ENCODE measurements at regions not wholly inside any gene's neighbourhood (a gene's known extent, or its start where the extent isn't known, plus 50 kb on each side); places are given as distances from the start of the nearest gene placed in this dataset.
"Not testable (repeated sequence)": the region's sequence is repeated elsewhere in the genome, so short reads cannot be mapped to it uniquely, and the experiment has no call there.

- H2AFZ ChIP-seq (ENCODE audit: low read length): no peak overlapping the region
- H3K4me2 ChIP-seq (ENCODE audit: low read length): no peak overlapping the region
- H3K27me3 ChIP-seq (ENCODE audit: insufficient read depth, low read length): no peaks in the 10 kb centered on the region
- no peak for TF ChIP-seq EZH2 (IDR thresholded peaks at IDR 0.05; ENCODE audit: borderline replicate concordance, low read length)
- TF ChIP-seq, protein P1, sequence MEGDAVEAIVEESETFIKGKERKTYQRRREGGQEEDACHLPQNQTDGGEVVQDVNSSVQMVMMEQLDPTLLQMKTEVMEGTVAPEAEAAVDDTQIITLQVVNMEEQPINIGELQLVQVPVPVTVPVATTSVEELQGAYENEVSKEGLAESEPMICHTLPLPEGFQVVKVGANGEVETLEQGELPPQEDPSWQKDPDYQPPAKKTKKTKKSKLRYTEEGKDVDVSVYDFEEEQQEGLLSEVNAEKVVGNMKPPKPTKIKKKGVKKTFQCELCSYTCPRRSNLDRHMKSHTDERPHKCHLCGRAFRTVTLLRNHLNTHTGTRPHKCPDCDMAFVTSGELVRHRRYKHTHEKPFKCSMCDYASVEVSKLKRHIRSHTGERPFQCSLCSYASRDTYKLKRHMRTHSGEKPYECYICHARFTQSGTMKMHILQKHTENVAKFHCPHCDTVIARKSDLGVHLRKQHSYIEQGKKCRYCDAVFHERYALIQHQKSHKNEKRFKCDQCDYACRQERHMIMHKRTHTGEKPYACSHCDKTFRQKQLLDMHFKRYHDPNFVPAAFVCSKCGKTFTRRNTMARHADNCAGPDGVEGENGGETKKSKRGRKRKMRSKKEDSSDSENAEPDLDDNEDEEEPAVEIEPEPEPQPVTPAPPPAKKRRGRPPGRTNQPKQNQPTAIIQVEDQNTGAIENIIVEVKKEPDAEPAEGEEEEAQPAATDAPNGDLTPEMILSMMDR (IDR thresholded peaks at IDR 0.05; ENCODE audit: low read length): peak; percentile 62
- no peaks in the 10 kb centered on the region for H4K20me1 ChIP-seq (ENCODE audit: insufficient read depth, low read length)
- H3K79me2 ChIP-seq (ENCODE audit: insufficient read depth, low read length): no peaks in the 10 kb centered on the region
- H3K9me2 ChIP-seq (ENCODE audit: low read depth, low read length): no peaks in the 10 kb centered on the region
- no peak overlapping the region for H3K4me3 ChIP-seq (ENCODE audit: low read depth, low read length, poor library complexity, severe bottlenecking)
- no peak overlapping the region for H3K27ac ChIP-seq (ENCODE audit: low read depth, low read length, poor library complexity, severe bottlenecking)
- H3K36me3 ChIP-seq (ENCODE audit: insufficient read depth, low read length): no peaks in the 10 kb centered on the region
- no peaks in the 10 kb centered on the region for H3K9me3 ChIP-seq (ENCODE audit: low read length)
- no peaks in the 10 kb centered on the region for H3K4me1 ChIP-seq (ENCODE audit: insufficient read depth, low read length, severe bottlenecking)
- no peak overlapping the region for H3K9ac ChIP-seq (ENCODE audit: low read length)
- H3F3A ChIP-seq (ENCODE audit: insufficient read depth, low read length): no peaks in the 10 kb centered on the region
These were observed 545.8 kb upstream of the ARRDC3 start for GRCh38 chr5:91928754-91929521.

GRCh38 chr5:91927439-91927838 lies 544.3 kb upstream of the ARRDC3 start:
- Histone ChIP-seq H3K27me3 (ENCODE audit: insufficient read depth, low read length) (no peaks in the 10 kb centered on the region), H3K9ac (ENCODE audit: low read length) (no peak overlapping the region), H3K79me2 (ENCODE audit: insufficient read depth, low read length) (no peaks in the 10 kb centered on the region), H3F3A (ENCODE audit: insufficient read depth, low read length) (no peaks in the 10 kb centered on the region), H3K27ac (ENCODE audit: low read depth, low read length, poor library complexity, severe bottlenecking) (no peak overlapping the region), H3K4me1 (ENCODE audit: insufficient read depth, low read length, severe bottlenecking) (no peaks in the 10 kb centered on the region), H3K9me3 (ENCODE audit: low read length) (no peaks in the 10 kb centered on the region), H4K20me1 (ENCODE audit: insufficient read depth, low read length) (no peaks in the 10 kb centered on the region), H3K36me3 (ENCODE audit: insufficient read depth, low read length) (no peaks in the 10 kb centered on the region), H2AFZ (ENCODE audit: low read length) (no peak overlapping the region), H3K9me2 (ENCODE audit: low read depth, low read length) (no peaks in the 10 kb centered on the region), H3K4me3 (ENCODE audit: low read depth, low read length, poor library complexity, severe bottlenecking) (no peak overlapping the region), H3K4me2 (ENCODE audit: low read length) (no peak overlapping the region)
- TF ChIP-seq, protein P1 (IDR thresholded peaks at IDR 0.05; ENCODE audit: low read length): no peak
- TF ChIP-seq EZH2 (IDR thresholded peaks at IDR 0.05; ENCODE audit: borderline replicate concordance, low read length): no peak

DNA sequence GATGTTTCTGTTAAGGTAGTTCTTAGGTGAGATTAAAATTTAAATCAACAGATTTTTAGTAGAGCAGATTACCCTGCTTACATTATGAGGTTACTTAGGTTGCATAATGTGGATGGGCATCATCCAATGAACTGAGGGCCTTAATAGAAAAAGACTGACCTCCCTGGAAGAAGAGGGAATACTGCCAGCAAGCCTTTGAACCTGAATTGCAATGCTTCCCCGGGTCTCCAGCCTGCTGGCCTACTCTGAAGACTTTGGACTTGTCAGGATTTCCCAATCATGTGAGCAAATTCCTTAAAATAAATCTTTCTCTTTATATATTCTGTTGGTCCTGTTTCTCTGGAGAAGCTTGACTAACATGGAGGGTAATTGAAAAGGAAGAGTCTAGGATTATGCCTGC lies 542.1 kb upstream of the ARRDC3 start:
- Histone ChIP-seq H3K4me3 (ENCODE audit: low read depth, low read length, poor library complexity, severe bottlenecking) (no peak overlapping the region), H3K4me2 (ENCODE audit: low read length) (no peak overlapping the region), H3K27ac (ENCODE audit: low read depth, low read length, poor library complexity, severe bottlenecking) (no peak overlapping the region), H3K27me3 (ENCODE audit: insufficient read depth, low read length) (no peaks in the 10 kb centered on the region), H4K20me1 (ENCODE audit: insufficient read depth, low read length) (no peaks in the 10 kb centered on the region), H2AFZ (ENCODE audit: low read length) (no peak overlapping the region), H3K9ac (ENCODE audit: low read length) (no peak overlapping the region), H3K9me3 (ENCODE audit: low read length) (no peaks in the 10 kb centered on the region), H3K9me2 (ENCODE audit: low read depth, low read length) (no peaks in the 10 kb centered on the region), H3K4me1 (ENCODE audit: insufficient read depth, low read length, severe bottlenecking) (no peaks in the 10 kb centered on the region), H3F3A (ENCODE audit: insufficient read depth, low read length) (no peaks in the 10 kb centered on the region), H3K36me3 (ENCODE audit: insufficient read depth, low read length) (no peaks in the 10 kb centered on the region), H3K79me2 (ENCODE audit: insufficient read depth, low read length) (no peaks in the 10 kb centered on the region)
- TF ChIP-seq EZH2 (IDR thresholded peaks at IDR 0.05; ENCODE audit: borderline replicate concordance, low read length): no peak
- TF ChIP-seq, protein P1 (IDR thresholded peaks at IDR 0.05; ENCODE audit: low read length): no peak

GRCh38 chr5:91917037-91917814 lies 534.1 kb upstream of the ARRDC3 start:
- H4K20me1 ChIP-seq (ENCODE audit: insufficient read depth, low read length): not testable (repeated sequence)

More at GRCh38 chr5:91917037-91917814, 534.1 kb upstream of the ARRDC3 start:
- H2AFZ ChIP-seq (ENCODE audit: low read length); H3K9ac ChIP-seq (ENCODE audit: low read length); H3K4me2 ChIP-seq (ENCODE audit: low read length); H3K9me3 ChIP-seq (ENCODE audit: low read length); H3K79me2 ChIP-seq (ENCODE audit: insufficient read depth, low read length); H3F3A ChIP-seq (ENCODE audit: insufficient read depth, low read length); H3K4me1 ChIP-seq (ENCODE audit: insufficient read depth, low read length, severe bottlenecking); H3K27ac ChIP-seq (ENCODE audit: low read depth, low read length, poor library complexity, severe bottlenecking); H3K4me3 ChIP-seq (ENCODE audit: low read depth, low read length, poor library complexity, severe bottlenecking); H3K36me3 ChIP-seq (ENCODE audit: insufficient read depth, low read length); H3K9me2 ChIP-seq (ENCODE audit: low read depth, low read length); H3K27me3 ChIP-seq (ENCODE audit: insufficient read depth, low read length): not testable (repeated sequence)

All from OCI-LY1 (cell line).